GM21528 (cell line): ENCODE measurements at regions not wholly inside any gene's neighbourhood (a gene's known extent, or its start where the extent isn't known, plus 50 kb on each side); places are given as distances from the start of the nearest gene placed in this dataset.

ENCODE experiments used
- ATAC-seq: cut with Tn5 transposase; IDR thresholded peaks from one replicate; pipeline ENCODE4 v1.9.1; 2021; ENCODE audit warnings: mild to moderate bottlenecking, moderate library complexity; ENCODE audit not compliant: unreplicated experiment, low FRiP score

GRCh38 chr5:35367526-35367925, 137.2 kb upstream of the PRLR start:
- no peak for ATAC-seq

- ATAC-seq = no peak
These were observed 135.5 kb upstream of the PRLR start for GRCh38 chr5:35365758-35366157.

- ATAC-seq = no peak
These were observed 134.1 kb upstream of the PRLR start for GRCh38 chr5:35364350-35364749.

GRCh38 chr5:35363387-35363965, 133.2 kb upstream of the PRLR start:
- no peak for ATAC-seq

- ATAC-seq = no peak
These were observed 132.5 kb upstream of the PRLR start for GRCh38 chr5:35362772-35363171.

- ATAC-seq = no peak
These were observed 130.4 kb upstream of the PRLR start for GRCh38 chr5:35360671-35361070.

GRCh38 chr5:35359859-35360258, 129.6 kb upstream of the PRLR start:
- ATAC-seq = no peak

GRCh38 chr5:35357973-35358372, 127.7 kb upstream of the PRLR start:
- no peak for ATAC-seq

- no peak for ATAC-seq
These were observed 126.4 kb upstream of the PRLR start for GRCh38 chr5:35356725-35357124.

GRCh38 chr5:35354751-35355150, 124.5 kb upstream of the PRLR start:
- no peak for ATAC-seq

GRCh38 chr5:35345222-35345621, 114.9 kb upstream of the PRLR start:
- no peak for ATAC-seq

GRCh38 chr5:35342664-35343063, 112.4 kb upstream of the PRLR start:
- no peak for ATAC-seq

- no peak for ATAC-seq
These were observed 110.9 kb upstream of the PRLR start for GRCh38 chr5:35341189-35341588.

GRCh38 chr5:35339616-35340100, 109.4 kb upstream of the PRLR start:
- ATAC-seq = no peak

- ATAC-seq = no peak
These were observed 108.7 kb upstream of the PRLR start for GRCh38 chr5:35339006-35339405.

GRCh38 chr5:35338157-35338453, 107.8 kb upstream of the PRLR start:
- ATAC-seq = no peak

- ATAC-seq = no peak
These were observed 107.3 kb upstream of the PRLR start for GRCh38 chr5:35337340-35338156.

GRCh38 chr5:35336230-35336629, 105.9 kb upstream of the PRLR start:
- no peak for ATAC-seq

- no peak for ATAC-seq
These were observed 105.5 kb upstream of the PRLR start for GRCh38 chr5:35335752-35336151.

- ATAC-seq = no peak
These were observed 103.1 kb upstream of the PRLR start for GRCh38 chr5:35333366-35333765.

- no peak for ATAC-seq
These were observed 102.0 kb upstream of the PRLR start for GRCh38 chr5:35331956-35332950.
